ENCODE measurements at regions not wholly inside any gene's neighbourhood (a gene's known extent, or its start where the extent isn't known, plus 50 kb on each side); places are given as distances from the start of the nearest gene placed in this dataset.

- H3K9me3 Mint-ChIP-seq = no peaks in the 10 kb centered on the region
- intact Hi-C loops (cut with micrococcal nuclease) = no loop called here
- no peak overlapping the region for H3K4me3 Mint-ChIP-seq
- H3K27ac ChIP-seq (ENCODE audit: low read length) = no peak overlapping the region
- no peaks in the 10 kb centered on the region for H3K27me3 Mint-ChIP-seq (ENCODE audit: low read depth in 2 of 2)
- 18% methylated on average over 4 of the region's 4 CpGs for WGBS (ENCODE audit: insufficient coverage)
- TF ChIP-seq, protein P1, sequence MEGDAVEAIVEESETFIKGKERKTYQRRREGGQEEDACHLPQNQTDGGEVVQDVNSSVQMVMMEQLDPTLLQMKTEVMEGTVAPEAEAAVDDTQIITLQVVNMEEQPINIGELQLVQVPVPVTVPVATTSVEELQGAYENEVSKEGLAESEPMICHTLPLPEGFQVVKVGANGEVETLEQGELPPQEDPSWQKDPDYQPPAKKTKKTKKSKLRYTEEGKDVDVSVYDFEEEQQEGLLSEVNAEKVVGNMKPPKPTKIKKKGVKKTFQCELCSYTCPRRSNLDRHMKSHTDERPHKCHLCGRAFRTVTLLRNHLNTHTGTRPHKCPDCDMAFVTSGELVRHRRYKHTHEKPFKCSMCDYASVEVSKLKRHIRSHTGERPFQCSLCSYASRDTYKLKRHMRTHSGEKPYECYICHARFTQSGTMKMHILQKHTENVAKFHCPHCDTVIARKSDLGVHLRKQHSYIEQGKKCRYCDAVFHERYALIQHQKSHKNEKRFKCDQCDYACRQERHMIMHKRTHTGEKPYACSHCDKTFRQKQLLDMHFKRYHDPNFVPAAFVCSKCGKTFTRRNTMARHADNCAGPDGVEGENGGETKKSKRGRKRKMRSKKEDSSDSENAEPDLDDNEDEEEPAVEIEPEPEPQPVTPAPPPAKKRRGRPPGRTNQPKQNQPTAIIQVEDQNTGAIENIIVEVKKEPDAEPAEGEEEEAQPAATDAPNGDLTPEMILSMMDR (IDR thresholded peaks at IDR 0.05) = no peak
- no peaks in the 10 kb centered on the region for H3K36me3 ChIP-seq (ENCODE audit: control insufficient read depth, insufficient read depth, low read length)
- H3K4me1 Mint-ChIP-seq = no peaks in the 10 kb centered on the region
- no peak overlapping the region for H3K27ac Mint-ChIP-seq
- no peaks in the 10 kb centered on the region for H3K9me3 ChIP-seq (ENCODE audit: control insufficient read depth, insufficient read depth, low read length)
- H3K27me3 ChIP-seq (ENCODE audit: control insufficient read depth, insufficient read depth, low read length) = no peaks in the 10 kb centered on the region
- ATAC-seq = no peak
- no peaks in the 10 kb centered on the region for H3K36me3 Mint-ChIP-seq
- no peak for DNase-seq
- H3K4me1 ChIP-seq (ENCODE audit: control insufficient read depth, insufficient read depth, low read length) = no peaks in the 10 kb centered on the region
- H3K4me3 ChIP-seq (ENCODE audit: low read length) = no peak overlapping the region
Observed at GRCh38 chrX:1870421-1870820, 255.6 kb downstream of the ASMT start.

DNA sequence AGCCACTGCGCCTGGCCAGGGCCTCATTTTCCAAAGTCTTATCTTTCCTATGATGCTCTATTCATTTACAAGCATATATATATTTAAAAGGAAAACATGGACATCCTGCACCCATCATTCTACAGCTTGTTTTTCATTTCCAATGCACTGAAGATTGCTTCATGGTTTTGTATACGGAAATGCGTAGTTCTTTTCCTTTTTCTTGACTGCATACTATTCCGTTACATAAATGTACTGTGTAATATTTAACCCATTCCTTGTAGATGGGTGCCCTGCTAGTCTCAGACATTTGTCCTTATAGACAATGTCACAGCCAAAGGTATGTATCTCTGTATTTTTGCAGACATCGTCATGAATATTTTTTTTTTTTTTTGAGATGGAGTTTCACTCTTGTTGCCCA, 257.0 kb downstream of the ASMT start:
- Mint-ChIP-seq H3K36me3 (no peaks in the 10 kb centered on the region), H3K27me3 (ENCODE audit: low read depth in 2 of 2) (no peaks in the 10 kb centered on the region), H3K4me3 (no peak overlapping the region), H3K4me1 (no peaks in the 10 kb centered on the region), H3K9me3 (no peaks in the 10 kb centered on the region), H3K27ac (no peak overlapping the region)
- H3K4me3 ChIP-seq (ENCODE audit: low read length) = no peak overlapping the region
- 100% methylated on average over 5 of the region's 5 CpGs for WGBS (ENCODE audit: insufficient coverage)
- ATAC-seq = no peak
- TF ChIP-seq, protein P1 (IDR thresholded peaks at IDR 0.05) = no peak
- no peaks in the 10 kb centered on the region for H3K9me3 ChIP-seq (ENCODE audit: control insufficient read depth, insufficient read depth, low read length)
- H3K27ac ChIP-seq (ENCODE audit: low read length) = no peak overlapping the region
- no peak for DNase-seq
- H3K4me1 ChIP-seq (ENCODE audit: control insufficient read depth, insufficient read depth, low read length) = no peaks in the 10 kb centered on the region
- H3K36me3 ChIP-seq (ENCODE audit: control insufficient read depth, insufficient read depth, low read length) = no peaks in the 10 kb centered on the region
- intact Hi-C loops (cut with micrococcal nuclease) = no loop called here
- no peaks in the 10 kb centered on the region for H3K27me3 ChIP-seq (ENCODE audit: control insufficient read depth, insufficient read depth, low read length)

DNA sequence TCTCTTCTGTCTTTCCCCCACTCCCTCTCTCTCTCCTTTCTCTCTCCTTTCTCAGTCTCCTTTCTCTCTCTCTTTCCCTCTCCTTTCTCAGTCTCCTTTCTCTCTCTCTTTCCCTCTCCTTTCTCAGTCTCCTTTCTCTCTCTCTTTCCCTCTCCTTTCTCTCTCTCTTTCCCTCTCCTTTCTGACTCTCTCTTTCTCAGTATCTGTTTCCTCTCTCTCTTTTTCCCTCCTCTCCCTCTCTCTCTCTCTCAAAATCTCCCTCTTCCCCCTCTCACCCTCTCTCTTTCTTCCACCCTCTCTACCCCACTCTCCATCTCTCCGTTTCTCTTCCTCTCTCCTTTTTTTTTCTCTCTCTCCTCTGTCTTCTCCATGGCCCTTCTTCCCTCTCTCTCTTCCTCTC, 258.8 kb downstream of the ASMT start:
- ATAC-seq = no peak
- no peaks in the 10 kb centered on the region for H3K36me3 ChIP-seq (ENCODE audit: control insufficient read depth, insufficient read depth, low read length)
- no peak for DNase-seq
- H3K36me3 Mint-ChIP-seq = no peaks in the 10 kb centered on the region
- TF ChIP-seq, protein P1 (IDR thresholded peaks at IDR 0.05) = no peak
- no peaks in the 10 kb centered on the region for H3K9me3 ChIP-seq (ENCODE audit: control insufficient read depth, insufficient read depth, low read length)
- H3K9me3 Mint-ChIP-seq = peaks cover 2 to 3% of the 10 kb centered on the region in 2 donors
- H3K27me3 ChIP-seq (ENCODE audit: control insufficient read depth, insufficient read depth, low read length) = no peaks in the 10 kb centered on the region
- no peaks in the 10 kb centered on the region for H3K4me1 ChIP-seq (ENCODE audit: control insufficient read depth, insufficient read depth, low read length)
- no peak overlapping the region for H3K27ac ChIP-seq (ENCODE audit: low read length)
- H3K27ac Mint-ChIP-seq = no peak overlapping the region
- H3K4me3 Mint-ChIP-seq = no peak overlapping the region
- H3K27me3 Mint-ChIP-seq (ENCODE audit: low read depth in 2 of 2) = peaks cover 6 to 10% of the 10 kb centered on the region in 2 donors
- H3K4me3 ChIP-seq (ENCODE audit: low read length) = no peak overlapping the region
- intact Hi-C loops (cut with micrococcal nuclease) = no loop called here
- no peaks in the 10 kb centered on the region for H3K4me1 Mint-ChIP-seq
- WGBS (ENCODE audit: insufficient coverage) = 77% methylated on average over 1 of the region's 1 CpG

- H3K27ac Mint-ChIP-seq = no peak overlapping the region
- H3K4me1 ChIP-seq (ENCODE audit: control insufficient read depth, insufficient read depth, low read length) = no peaks in the 10 kb centered on the region
- no peak overlapping the region for H3K4me3 Mint-ChIP-seq
- intact Hi-C loops (cut with micrococcal nuclease) = no loop called here
- H3K4me1 Mint-ChIP-seq = no peaks in the 10 kb centered on the region
- H3K36me3 ChIP-seq (ENCODE audit: control insufficient read depth, insufficient read depth, low read length) = no peaks in the 10 kb centered on the region
- ATAC-seq (no peak), DNase-seq (no peak)
- H3K27me3 Mint-ChIP-seq (ENCODE audit: low read depth in 2 of 2) = peaks cover 6 to 10% of the 10 kb centered on the region in 2 donors
- H3K4me3 ChIP-seq (ENCODE audit: low read length) = no peak overlapping the region
- no peak overlapping the region for H3K27ac ChIP-seq (ENCODE audit: low read length)
- no peaks in the 10 kb centered on the region for H3K9me3 ChIP-seq (ENCODE audit: control insufficient read depth, insufficient read depth, low read length)
- 82% methylated on average over 5 of the region's 6 CpGs for WGBS (ENCODE audit: insufficient coverage)
- TF ChIP-seq, protein P1 (IDR thresholded peaks at IDR 0.05) = no peak
- H3K36me3 Mint-ChIP-seq = no peaks in the 10 kb centered on the region
- no peaks in the 10 kb centered on the region for H3K27me3 ChIP-seq (ENCODE audit: control insufficient read depth, insufficient read depth, low read length)
- H3K9me3 Mint-ChIP-seq = peaks cover 4 to 7% of the 10 kb centered on the region in 2 donors
Observed at GRCh38 chrX:1874416-1874815, 259.6 kb downstream of the ASMT start.
